Neural progenitor cell (in vitro differentiated cells): ENCODE measurements at regions not wholly inside any gene's neighbourhood (a gene's known extent, or its start where the extent isn't known, plus 50 kb on each side); places are given as distances from the start of the nearest gene placed in this dataset.

Experiments used
- CTCF ChIP-seq: fragments of 200-600 bp; sonication (generic); IDR thresholded peaks from 2 replicates; pipeline ENCODE4 v1.5.1; 2017; ENCODE audit warnings: antibody characterized with exemption, mild to moderate bottlenecking
- EZH2 ChIP-seq: fragments of 200-600 bp; sonication (generic); IDR thresholded peaks from 2 replicates; pipeline ENCODE4 v1.6.1; 2017; ENCODE audit warnings: antibody characterized with exemption, mild to moderate bottlenecking, moderate library complexity

- TF ChIP-seq CTCF (no peak), EZH2 (no peak)
These were observed 139.7 kb downstream of the WSCD1 start for GRCh38 chr17:6209829-6210228.
